ENCODE measurements at regions not wholly inside any gene's neighbourhood (a gene's known extent, or its start where the extent isn't known, plus 50 kb on each side); places are given as distances from the start of the nearest gene placed in this dataset.
"Not testable (repeated sequence)": the region's sequence is repeated elsewhere in the genome, so short reads cannot be mapped to it uniquely, and the experiment has no call there.

GRCh38 chr2:8441986-8442385, 239.9 kb upstream of the ID2 start:
- H3K9me3 Mint-ChIP-seq (ENCODE audit: unreplicated experiment) = no peaks in the 10 kb centered on the region
- no peak overlapping the region for H3K27ac Mint-ChIP-seq (ENCODE audit: unreplicated experiment)
- no peak for DNase-seq (ENCODE audit: extremely low spot score, unreplicated experiment)
- H3K4me3 Mint-ChIP-seq (ENCODE audit: unreplicated experiment) = no peak overlapping the region
- H3K4me1 Mint-ChIP-seq (ENCODE audit: unreplicated experiment) = no peaks in the 10 kb centered on the region
- TF ChIP-seq CTCF (IDR thresholded peaks at IDR 0.05) = no peak
- H3K36me3 Mint-ChIP-seq (ENCODE audit: unreplicated experiment) = no peaks in the 10 kb centered on the region
- H3K27me3 Mint-ChIP-seq (ENCODE audit: unreplicated experiment) = peaks cover 21% of the 10 kb centered on the region

GRCh38 chr2:8442833-8443486, 238.9 kb upstream of the ID2 start:
- H3K4me1 Mint-ChIP-seq (ENCODE audit: unreplicated experiment) = no peaks in the 10 kb centered on the region
- H3K27ac Mint-ChIP-seq (ENCODE audit: unreplicated experiment) = no peak overlapping the region
- no peaks in the 10 kb centered on the region for H3K9me3 Mint-ChIP-seq (ENCODE audit: unreplicated experiment)
- TF ChIP-seq CTCF (IDR thresholded peaks at IDR 0.05) = no peak
- H3K27me3 Mint-ChIP-seq (ENCODE audit: unreplicated experiment) = peaks cover 22% of the 10 kb centered on the region
- H3K4me3 Mint-ChIP-seq (ENCODE audit: unreplicated experiment) = no peak overlapping the region
- no peaks in the 10 kb centered on the region for H3K36me3 Mint-ChIP-seq (ENCODE audit: unreplicated experiment)
- no peak for DNase-seq (ENCODE audit: extremely low spot score, unreplicated experiment)

GRCh38 chr2:8445580-8445979, 236.3 kb upstream of the ID2 start:
- Mint-ChIP-seq H3K4me1 (ENCODE audit: unreplicated experiment) (no peaks in the 10 kb centered on the region), H3K9me3 (ENCODE audit: unreplicated experiment) (no peaks in the 10 kb centered on the region), H3K27ac (ENCODE audit: unreplicated experiment) (no peak overlapping the region), H3K4me3 (ENCODE audit: unreplicated experiment) (no peak overlapping the region), H3K27me3 (ENCODE audit: unreplicated experiment) (peaks cover 22% of the 10 kb centered on the region), H3K36me3 (ENCODE audit: unreplicated experiment) (no peaks in the 10 kb centered on the region)
- TF ChIP-seq CTCF (IDR thresholded peaks at IDR 0.05) = no peak
- no peak for DNase-seq (ENCODE audit: extremely low spot score, unreplicated experiment)

- H3K36me3 Mint-ChIP-seq (ENCODE audit: unreplicated experiment); DNase-seq (ENCODE audit: extremely low spot score, unreplicated experiment); H3K9me3 Mint-ChIP-seq (ENCODE audit: unreplicated experiment); H3K4me3 Mint-ChIP-seq (ENCODE audit: unreplicated experiment); H3K4me1 Mint-ChIP-seq (ENCODE audit: unreplicated experiment); H3K27ac Mint-ChIP-seq (ENCODE audit: unreplicated experiment): not testable (repeated sequence)
- peaks cover 19% of the 10 kb centered on the region for H3K27me3 Mint-ChIP-seq (ENCODE audit: unreplicated experiment)
Observed at GRCh38 chr2:8446751-8447150, 235.1 kb upstream of the ID2 start.

GRCh38 chr2:8447610-8448221, 234.1 kb upstream of the ID2 start:
- no peak for TF ChIP-seq CTCF (IDR thresholded peaks at IDR 0.05)
- Mint-ChIP-seq H3K27me3 (ENCODE audit: unreplicated experiment) (peaks cover 11% of the 10 kb centered on the region), H3K9me3 (ENCODE audit: unreplicated experiment) (no peaks in the 10 kb centered on the region), H3K27ac (ENCODE audit: unreplicated experiment) (no peak overlapping the region), H3K4me3 (ENCODE audit: unreplicated experiment) (no peak overlapping the region), H3K4me1 (ENCODE audit: unreplicated experiment) (no peaks in the 10 kb centered on the region), H3K36me3 (ENCODE audit: unreplicated experiment) (no peaks in the 10 kb centered on the region)
- DNase-seq (ENCODE audit: extremely low spot score, unreplicated experiment) = no peak
